Mesothelial cell of epicardium (in vitro differentiated cells): ENCODE measurements at regions not wholly inside any gene's neighbourhood (a gene's known extent, or its start where the extent isn't known, plus 50 kb on each side); places are given as distances from the start of the nearest gene placed in this dataset.

Source experiments
- DNase-seq, 2 experiments: peaks; one replicate each; pipeline ENCODE4 v3.0.0; 2021; ENCODE audit warnings: low spot score in 2 of 2; ENCODE audit not compliant: unreplicated experiment in 2 of 2
- H3K27ac Mint-ChIP-seq: 2 replicates; pipeline ENCODE4 v1.8.0; 2021; ENCODE audit warnings: mixed read lengths
- H3K27me3 Mint-ChIP-seq: 2 replicates; pipeline ENCODE4 v1.8.0; 2021; ENCODE audit warnings: low read depth, mixed read lengths
- H3K36me3 Mint-ChIP-seq: 2 replicates; pipeline ENCODE4 v1.8.0; 2021; ENCODE audit warnings: mixed read lengths
- H3K4me1 Mint-ChIP-seq: 2 replicates; pipeline ENCODE4 v1.8.0; 2021; ENCODE audit warnings: mixed read lengths
- H3K4me3 Mint-ChIP-seq: 2 replicates; pipeline ENCODE4 v1.8.0; 2021; ENCODE audit warnings: mild to moderate bottlenecking, moderate library complexity, mixed read lengths
- H3K9me3 Mint-ChIP-seq: 2 replicates; pipeline ENCODE4 v1.8.0; 2021; ENCODE audit warnings: mixed read lengths
- CTCF ChIP-seq: fragments of 200-600 bp; sonication (generic); IDR thresholded peaks from one replicate; pipeline ENCODE4 v1.5.0; 2021; ENCODE audit warnings: antibody characterized with exemption; ENCODE audit not compliant: unreplicated experiment

- Mint-ChIP-seq H3K4me1 (no peaks in the 10 kb centered on the region), H3K4me3 (no peak overlapping the region), H3K9me3 (peaks cover 15% of the 10 kb centered on the region), H3K27ac (no peak overlapping the region), H3K27me3 (peaks cover 36% of the 10 kb centered on the region), H3K36me3 (no peaks in the 10 kb centered on the region)
- no peak for TF ChIP-seq CTCF
- no peak for DNase-seq
Observed at GRCh38 chr20:63108247-63108646, 101.5 kb upstream of the BHLHE23 start.

- no peaks in the 10 kb centered on the region for H3K4me1 Mint-ChIP-seq
- peaks cover 37% of the 10 kb centered on the region for H3K27me3 Mint-ChIP-seq
- no peak for TF ChIP-seq CTCF
- no peak for DNase-seq
- H3K9me3 Mint-ChIP-seq = peaks cover 15% of the 10 kb centered on the region
- no peaks in the 10 kb centered on the region for H3K36me3 Mint-ChIP-seq
- no peak overlapping the region for H3K27ac Mint-ChIP-seq
- no peak overlapping the region for H3K4me3 Mint-ChIP-seq
Observed at GRCh38 chr20:63107449-63108200, 100.9 kb upstream of the BHLHE23 start.

GRCh38 chr20:63106765-63107448 lies 100.1 kb upstream of the BHLHE23 start:
- Mint-ChIP-seq H3K27ac (no peak overlapping the region), H3K9me3 (peaks cover 14% of the 10 kb centered on the region), H3K27me3 (peaks cover 39% of the 10 kb centered on the region), H3K36me3 (no peaks in the 10 kb centered on the region), H3K4me1 (peaks cover 1% of the 10 kb centered on the region), H3K4me3 (no peak overlapping the region)
- TF ChIP-seq CTCF = no peak
- no peak for DNase-seq

GRCh38 chr20:63106108-63106764 lies 99.5 kb upstream of the BHLHE23 start:
- Mint-ChIP-seq H3K27me3 (peaks cover 38% of the 10 kb centered on the region), H3K36me3 (no peaks in the 10 kb centered on the region), H3K4me1 (peaks cover 4% of the 10 kb centered on the region), H3K4me3 (no peak overlapping the region), H3K27ac (no peak overlapping the region), H3K9me3 (peaks cover 8% of the 10 kb centered on the region)
- no peak for TF ChIP-seq CTCF
- DNase-seq = no peak

- H3K9me3 Mint-ChIP-seq = peaks cover 8% of the 10 kb centered on the region
- H3K4me1 Mint-ChIP-seq = peaks cover 4% of the 10 kb centered on the region
- H3K27me3 Mint-ChIP-seq = peaks cover 46% of the 10 kb centered on the region
- no peak for DNase-seq
- H3K4me3 Mint-ChIP-seq = no peak overlapping the region
- no peak for TF ChIP-seq CTCF
- H3K36me3 Mint-ChIP-seq = no peaks in the 10 kb centered on the region
- no peak overlapping the region for H3K27ac Mint-ChIP-seq
Observed at GRCh38 chr20:63105211-63106107, 98.7 kb upstream of the BHLHE23 start.
